ENCODE measurements at regions not wholly inside any gene's neighbourhood (a gene's known extent, or its start where the extent isn't known, plus 50 kb on each side); places are given as distances from the start of the nearest gene placed in this dataset.

DNA sequence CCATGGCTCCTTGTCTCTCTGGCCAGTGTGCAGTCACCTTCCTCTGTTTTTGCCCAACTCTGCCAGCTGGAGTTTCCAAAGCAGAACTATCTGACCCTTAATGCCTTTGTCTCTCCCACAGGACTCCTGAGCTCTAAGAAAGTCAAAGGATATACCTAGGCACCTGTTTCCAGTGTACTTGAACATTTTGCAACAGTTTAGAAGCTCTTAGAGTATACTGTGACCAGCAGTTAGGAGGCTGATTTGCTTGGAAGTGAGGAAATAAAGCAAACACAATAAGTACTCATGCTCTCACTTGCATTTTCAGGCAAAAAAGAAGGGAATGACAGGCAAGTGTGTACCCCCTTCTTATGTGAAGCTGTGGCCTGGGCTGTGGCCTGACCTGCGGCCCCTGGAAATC is 204.3 kb upstream of the PLET1 start:
- no peak overlapping the region for H3K4me3 Mint-ChIP-seq
- ATAC-seq (ENCODE audit: low read depth in 2 of 2) = no peak
- no peaks in the 10 kb centered on the region for H3K36me3 Mint-ChIP-seq
- no peak for DNase-seq
- no peak overlapping the region for H3K27ac Mint-ChIP-seq
- H3K4me1 Mint-ChIP-seq = no peaks in the 10 kb centered on the region
- peaks cover 12 to 26% (median 20%) of the 10 kb centered on the region in 3 donors for H3K27me3 Mint-ChIP-seq
- H3K9me3 Mint-ChIP-seq = peaks cover 0 to 7% (median 3%) of the 10 kb centered on the region in 7 donors

DNA sequence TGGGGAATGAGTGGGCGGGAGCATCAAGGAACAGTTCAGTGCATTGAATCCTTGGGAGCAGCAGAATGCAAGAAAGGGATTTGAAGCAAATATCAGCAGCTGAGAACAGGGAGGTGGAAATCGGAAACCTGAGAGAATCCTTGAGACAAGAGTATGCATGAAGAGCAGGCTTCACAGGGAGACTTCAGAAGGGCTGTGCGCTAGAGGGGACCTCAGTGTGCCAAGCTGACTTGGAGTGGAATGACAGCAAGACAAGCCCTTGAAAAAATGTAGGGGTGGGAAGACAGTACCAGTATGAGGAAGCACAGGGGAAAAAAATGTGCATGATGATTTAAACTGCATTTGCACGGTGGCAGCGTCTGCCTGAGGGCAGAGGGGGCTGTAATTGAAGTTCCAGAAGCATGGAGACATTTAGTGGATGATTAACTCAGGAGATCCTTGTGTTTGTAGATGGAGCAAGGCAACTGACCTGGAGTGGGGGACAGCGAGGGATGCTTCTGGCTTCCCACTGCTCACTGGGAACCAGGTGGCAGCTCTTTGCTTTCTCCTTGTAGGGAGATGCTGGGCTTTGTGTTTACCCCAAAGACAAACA is 204.9 kb upstream of the PLET1 start:
- peaks cover 0 to 7% (median 3%) of the 10 kb centered on the region in 7 donors for H3K9me3 Mint-ChIP-seq
- no peak overlapping the region for H3K27ac Mint-ChIP-seq
- DNase-seq (no peak), ATAC-seq (ENCODE audit: low read depth in 2 of 2) (no peak)
- peaks cover 12 to 26% (median 23%) of the 10 kb centered on the region in 3 donors for H3K27me3 Mint-ChIP-seq
- H3K4me3 Mint-ChIP-seq = no peak overlapping the region
- H3K36me3 Mint-ChIP-seq = no peaks in the 10 kb centered on the region
- H3K4me1 Mint-ChIP-seq = no peaks in the 10 kb centered on the region

DNA sequence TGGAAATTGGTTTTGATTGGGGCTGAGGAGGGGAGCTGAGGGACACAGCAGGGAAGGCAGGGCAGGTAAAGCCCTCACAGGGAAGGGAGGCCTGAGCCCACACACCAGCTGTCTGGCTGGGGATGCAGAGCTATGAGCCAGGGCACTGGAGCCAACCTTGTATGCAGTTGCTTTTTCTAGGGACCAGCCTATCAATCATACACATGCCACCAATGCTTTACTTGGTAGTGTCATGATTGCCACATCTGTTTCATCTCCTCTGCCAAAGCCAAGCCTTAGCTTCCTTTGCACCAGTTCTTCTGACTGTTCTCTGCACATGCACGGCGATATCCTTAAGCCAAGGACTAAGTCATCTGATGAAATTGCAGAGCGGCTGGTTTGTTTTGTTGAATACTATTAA is 207.1 kb upstream of the PLET1 start:
- H3K27ac Mint-ChIP-seq = no peak overlapping the region
- H3K9me3 Mint-ChIP-seq = peaks cover 0 to 3% (median 0%) of the 10 kb centered on the region in 7 donors
- no peaks in the 10 kb centered on the region for H3K36me3 Mint-ChIP-seq
- H3K4me3 Mint-ChIP-seq = no peak overlapping the region
- DNase-seq (no peak), ATAC-seq (ENCODE audit: low read depth in 2 of 2) (no peak)
- peaks cover 12 to 26% (median 24%) of the 10 kb centered on the region in 3 donors for H3K27me3 Mint-ChIP-seq
- no peaks in the 10 kb centered on the region for H3K4me1 Mint-ChIP-seq

DNA sequence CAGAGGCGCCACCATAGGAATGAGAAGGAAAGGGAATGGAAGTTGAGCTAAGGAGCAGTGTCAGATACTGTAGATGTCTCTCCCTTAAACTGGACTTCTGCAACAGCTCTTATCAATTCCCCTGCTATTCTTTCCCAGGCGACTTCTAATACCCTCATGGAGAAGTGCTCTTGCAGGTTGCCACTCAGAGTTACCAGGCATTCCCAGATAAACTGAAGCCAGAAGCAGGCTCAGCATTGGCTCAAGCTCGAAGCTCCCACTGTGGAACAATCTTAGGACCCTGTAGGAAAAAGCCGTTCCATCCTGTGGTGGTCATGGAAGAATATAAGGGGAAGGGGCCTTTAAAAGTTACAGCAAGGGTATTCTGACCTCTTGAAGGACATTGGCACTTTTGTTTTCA is 208.7 kb upstream of the PLET1 start:
- ATAC-seq (ENCODE audit: low read depth in 2 of 2) = no peak
- H3K4me1 Mint-ChIP-seq = no peaks in the 10 kb centered on the region
- no peak overlapping the region for H3K27ac Mint-ChIP-seq
- no peaks in the 10 kb centered on the region for H3K36me3 Mint-ChIP-seq
- peaks cover 12 to 29% (median 26%) of the 10 kb centered on the region in 3 donors for H3K27me3 Mint-ChIP-seq
- DNase-seq = no peak
- no peak overlapping the region for H3K4me3 Mint-ChIP-seq
- peaks cover 0 to 3% (median 0%) of the 10 kb centered on the region in 7 donors for H3K9me3 Mint-ChIP-seq

DNA sequence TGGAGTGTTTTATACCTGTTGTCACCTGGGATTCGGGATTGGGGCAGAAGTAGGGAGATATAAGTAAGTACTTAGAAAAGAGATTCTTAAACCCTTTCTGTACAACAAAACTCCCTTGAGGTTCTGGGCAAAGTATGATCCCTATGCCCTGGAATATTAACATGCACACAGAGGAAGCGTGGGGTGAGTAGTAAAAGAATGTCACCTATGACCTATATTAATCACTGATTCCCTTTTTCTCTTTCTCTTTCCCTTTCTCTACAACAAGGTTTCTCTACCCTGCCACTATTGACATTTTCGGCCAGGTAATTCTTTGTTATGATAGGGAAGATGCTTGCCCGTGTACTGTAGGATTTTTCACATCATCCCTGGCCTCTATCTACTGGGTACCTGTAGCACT is 209.7 kb upstream of the PLET1 start:
- H3K9me3 Mint-ChIP-seq = peaks cover 0 to 3% (median 0%) of the 10 kb centered on the region in 7 donors
- H3K4me3 Mint-ChIP-seq = no peak overlapping the region
- no peaks in the 10 kb centered on the region for H3K36me3 Mint-ChIP-seq
- ATAC-seq (ENCODE audit: low read depth in 2 of 2) = no peak
- no peak overlapping the region for H3K27ac Mint-ChIP-seq
- H3K4me1 Mint-ChIP-seq = no peaks in the 10 kb centered on the region
- DNase-seq = no peak
- peaks cover 12 to 29% (median 21%) of the 10 kb centered on the region in 3 donors for H3K27me3 Mint-ChIP-seq

DNA sequence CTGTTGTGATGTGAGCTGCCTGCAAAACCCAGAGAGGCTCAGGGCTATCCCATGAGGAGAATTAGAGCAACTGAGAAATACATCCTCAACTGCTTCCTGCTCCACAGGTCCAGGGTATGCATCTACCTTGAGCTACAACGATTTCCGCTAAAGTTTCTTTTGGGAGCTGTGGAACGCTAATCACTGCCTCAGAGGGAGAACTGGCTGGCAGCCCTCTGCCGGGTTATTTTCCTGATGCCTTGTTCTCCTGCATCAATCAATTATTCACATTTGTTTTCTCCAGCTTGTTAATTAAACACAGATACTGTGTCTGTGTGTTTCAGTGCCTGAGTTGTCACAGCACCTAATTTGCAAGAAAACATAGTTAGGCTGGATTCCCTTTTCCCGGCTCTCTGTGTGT is 211.1 kb upstream of the PLET1 start:
- no peak for DNase-seq
- Mint-ChIP-seq H3K9me3 (peaks cover 0 to 3% (median 0%) of the 10 kb centered on the region in 7 donors), H3K4me3 (no peak overlapping the region), H3K27ac (no peak overlapping the region), H3K36me3 (no peaks in the 10 kb centered on the region), H3K4me1 (no peaks in the 10 kb centered on the region), H3K27me3 (peaks cover 12 to 23% (median 20%) of the 10 kb centered on the region in 3 donors)
- ATAC-seq (ENCODE audit: low read depth in 2 of 2) = no peak

DNA sequence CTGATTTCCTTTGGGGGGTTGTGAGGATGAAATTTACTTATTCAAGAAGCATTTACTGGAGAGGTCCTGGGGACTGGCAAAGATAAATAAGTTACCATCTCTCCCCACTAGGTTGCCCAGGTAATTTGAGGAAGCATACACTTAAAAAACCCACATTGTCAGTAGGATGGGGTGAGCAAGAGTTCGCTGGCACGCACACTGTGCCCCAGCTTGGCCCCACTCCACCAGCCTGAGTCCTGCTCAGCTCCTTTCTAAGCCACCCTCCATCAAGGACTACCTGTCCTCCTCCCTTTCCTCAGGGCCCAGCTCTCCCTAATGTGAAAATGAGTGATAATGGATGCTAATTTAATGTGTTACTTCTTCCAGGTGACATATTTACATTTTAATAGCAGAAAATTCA is 216.5 kb upstream of the PLET1 start:
- no peak for ATAC-seq (ENCODE audit: low read depth in 2 of 2)

DNA sequence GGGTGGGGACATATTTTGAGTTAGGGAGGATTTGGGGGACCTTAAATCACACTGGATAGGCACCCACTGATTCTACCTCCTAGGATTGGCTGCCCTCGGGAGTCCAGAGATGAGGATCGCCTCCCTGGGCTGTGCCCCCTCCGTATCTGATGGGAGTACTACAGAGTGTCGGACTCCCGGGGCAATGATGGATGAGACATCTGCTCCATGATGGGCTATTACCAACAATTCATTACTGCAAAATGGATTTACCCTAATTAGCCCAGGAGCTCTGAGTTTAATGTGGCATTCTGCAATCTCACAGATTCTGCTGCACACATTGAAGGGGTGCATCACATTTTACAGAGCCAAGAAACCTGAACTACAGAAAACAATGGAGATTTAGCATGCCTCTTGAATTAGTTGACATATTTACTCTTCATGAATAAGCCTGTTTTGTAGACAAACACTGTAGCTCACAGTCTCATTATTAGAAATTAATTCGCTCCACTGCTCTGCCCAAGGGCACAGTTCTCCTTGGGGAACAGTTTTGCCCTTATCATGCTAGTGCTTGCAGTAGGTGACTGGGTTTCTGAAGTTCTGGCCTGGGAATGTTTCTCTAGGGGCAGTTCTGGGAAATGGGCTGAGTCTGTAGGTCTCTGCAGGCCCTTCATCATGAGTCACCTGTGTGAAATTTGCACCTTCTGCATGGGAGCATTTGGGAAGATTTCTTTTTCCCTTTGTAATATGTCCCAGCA is 217.1 kb upstream of the PLET1 start:
- peaks cover 10 to 22% (median 21%) of the 10 kb centered on the region in 3 donors for H3K27me3 Mint-ChIP-seq
- H3K4me3 Mint-ChIP-seq = no peak overlapping the region
- DNase-seq (no peak), ATAC-seq (ENCODE audit: low read depth in 2 of 2) (no peak)
- no peaks in the 10 kb centered on the region for H3K4me1 Mint-ChIP-seq
- no peak overlapping the region for H3K27ac Mint-ChIP-seq
- no peaks in the 10 kb centered on the region for H3K36me3 Mint-ChIP-seq
- peaks cover 0 to 5% (median 0%) of the 10 kb centered on the region in 7 donors for H3K9me3 Mint-ChIP-seq

More for the DNA sequence above, 216.5 kb upstream of the PLET1 start:
- Mint-ChIP-seq H3K4me1 (no peaks in the 10 kb centered on the region), H3K27me3 (peaks cover 10 to 16% (median 15%) of the 10 kb centered on the region in 3 donors), H3K27ac (no peak overlapping the region), H3K4me3 (no peak overlapping the region), H3K9me3 (peaks cover 0 to 3% (median 0%) of the 10 kb centered on the region in 7 donors), H3K36me3 (no peaks in the 10 kb centered on the region)
- DNase-seq = no peak

DNA sequence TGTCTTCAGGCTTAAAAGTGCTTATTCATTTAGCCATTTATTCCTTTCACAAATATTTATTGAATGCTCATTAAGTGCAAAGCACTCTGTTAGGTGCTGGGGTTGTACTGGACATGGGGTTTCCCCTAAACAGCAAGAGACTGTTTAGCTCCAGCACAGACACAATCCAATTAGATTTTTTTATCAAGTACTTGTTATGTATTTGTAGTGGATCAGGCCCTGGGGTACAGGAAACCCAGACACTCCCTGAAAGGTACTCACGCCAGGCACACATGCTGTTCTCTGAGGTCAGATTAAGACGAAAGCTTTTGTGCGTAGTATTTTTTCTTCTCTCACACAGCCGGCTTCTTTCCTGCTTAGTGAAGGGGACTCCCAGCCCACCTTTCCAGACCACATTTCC is 218.1 kb upstream of the PLET1 start:
- Mint-ChIP-seq H3K9me3 (peaks cover 0 to 5% (median 0%) of the 10 kb centered on the region in 7 donors), H3K4me1 (no peaks in the 10 kb centered on the region), H3K4me3 (no peak overlapping the region), H3K27me3 (peaks cover 5 to 24% (median 23%) of the 10 kb centered on the region in 3 donors), H3K27ac (no peak overlapping the region), H3K36me3 (no peaks in the 10 kb centered on the region)
- no peak for ATAC-seq (ENCODE audit: low read depth in 2 of 2)
- no peak for DNase-seq

DNA sequence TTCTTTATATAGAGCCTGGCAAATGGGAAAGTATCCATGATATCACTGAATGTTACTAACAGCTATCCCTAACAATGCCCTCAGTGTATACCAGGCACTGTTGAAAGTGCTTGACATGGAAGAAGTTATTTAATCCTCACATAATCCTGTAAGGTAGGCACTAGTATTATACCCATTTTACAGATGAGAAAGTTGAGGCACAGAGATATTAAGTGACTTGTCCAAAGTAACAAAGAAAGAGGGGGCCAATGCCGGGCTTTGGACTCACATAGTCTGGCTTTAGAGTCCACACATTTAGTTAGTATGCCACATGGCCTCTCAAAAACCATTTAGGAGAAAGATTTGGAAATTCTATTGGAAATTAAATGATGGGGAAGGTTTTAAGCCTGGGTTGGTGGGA is 220.8 kb upstream of the PLET1 start:
- ATAC-seq (ENCODE audit: low read depth in 2 of 2) = no peak
- Mint-ChIP-seq H3K4me3 (no peak overlapping the region), H3K27me3 (peaks cover 0 to 21% (median 15%) of the 10 kb centered on the region in 3 donors), H3K9me3 (peaks cover 0 to 5% (median 0%) of the 10 kb centered on the region in 7 donors), H3K27ac (no peak overlapping the region), H3K36me3 (no peaks in the 10 kb centered on the region), H3K4me1 (no peaks in the 10 kb centered on the region)
- DNase-seq = no peak

DNA sequence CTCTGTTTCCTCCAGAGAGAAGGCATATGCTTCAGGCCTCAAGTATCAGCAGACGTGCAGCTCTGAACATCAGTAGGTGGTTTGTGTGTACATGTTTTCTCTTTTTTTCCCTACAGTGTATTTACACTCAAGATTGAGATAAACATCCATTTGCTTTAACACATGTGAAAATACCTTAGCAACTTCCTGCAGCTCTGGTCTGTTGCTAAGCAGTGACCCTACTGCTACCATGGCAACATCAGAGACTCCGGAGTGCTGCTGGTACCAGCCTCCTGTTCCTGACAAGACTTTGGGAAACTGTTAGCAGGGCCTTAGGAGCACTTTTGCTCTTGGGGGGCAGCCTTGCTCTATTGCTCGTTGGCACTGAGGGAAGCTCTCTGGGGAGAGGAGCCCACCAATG is 221.2 kb upstream of the PLET1 start:
- H3K9me3 Mint-ChIP-seq = peaks cover 0 to 5% (median 0%) of the 10 kb centered on the region in 7 donors
- DNase-seq (no peak), ATAC-seq (ENCODE audit: low read depth in 2 of 2) (no peak)
- H3K27me3 Mint-ChIP-seq = peaks cover 0 to 18% (median 10%) of the 10 kb centered on the region in 3 donors
- H3K4me1 Mint-ChIP-seq = no peaks in the 10 kb centered on the region
- no peak overlapping the region for H3K4me3 Mint-ChIP-seq
- no peak overlapping the region for H3K27ac Mint-ChIP-seq
- no peaks in the 10 kb centered on the region for H3K36me3 Mint-ChIP-seq

DNA sequence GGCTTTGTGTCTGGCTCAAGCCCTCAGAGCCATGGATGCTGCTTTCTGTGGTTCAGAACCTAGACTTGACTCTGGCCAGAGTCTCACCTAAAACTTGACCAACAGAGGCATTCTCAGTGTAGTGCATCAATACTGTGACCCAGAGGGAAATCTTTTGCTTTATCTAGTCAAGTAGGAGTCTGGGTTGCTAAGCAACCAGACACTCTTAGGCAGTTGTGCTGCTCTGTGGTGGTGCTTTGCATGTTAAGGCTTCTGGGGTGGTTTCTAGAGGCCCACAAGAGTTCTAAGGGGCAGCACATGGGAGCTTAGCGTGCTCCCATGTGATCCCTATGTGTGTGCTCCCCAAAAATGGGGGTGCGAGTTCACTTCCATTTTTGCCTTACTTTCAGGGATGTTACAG is 224.6 kb upstream of the PLET1 start:
- Mint-ChIP-seq H3K4me3 (no peak overlapping the region), H3K9me3 (peaks cover 0 to 5% (median 0%) of the 10 kb centered on the region in 7 donors), H3K4me1 (no peaks in the 10 kb centered on the region), H3K36me3 (no peaks in the 10 kb centered on the region), H3K27ac (no peak overlapping the region), H3K27me3 (peaks cover 16 to 43% (median 20%) of the 10 kb centered on the region in 3 donors)
- no peak for ATAC-seq (ENCODE audit: low read depth in 2 of 2)
- DNase-seq = no peak

DNA sequence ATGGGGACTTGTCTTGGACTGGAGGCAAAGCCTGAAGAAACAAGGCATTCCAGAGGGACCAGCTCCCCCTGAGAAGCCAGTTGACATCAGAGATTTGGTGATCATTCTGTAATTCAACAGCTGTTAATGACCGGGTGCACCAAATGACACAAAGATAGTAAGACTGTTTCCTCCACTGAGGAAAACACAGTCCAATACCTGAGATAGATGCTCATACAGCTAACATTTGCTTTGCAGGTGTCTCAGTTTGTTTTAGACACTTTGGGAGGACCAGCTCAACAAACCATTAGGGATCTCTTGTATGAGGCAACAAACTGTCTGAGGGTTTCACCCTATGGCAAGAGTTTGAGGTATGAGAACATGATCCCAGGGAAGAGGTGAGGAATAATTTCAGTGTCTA is 237.2 kb upstream of the PLET1 start:
- Mint-ChIP-seq H3K4me3 (no peak overlapping the region), H3K27ac (peak overlapping the region in 1 of 6 donors; percentile 44), H3K36me3 (no peaks in the 10 kb centered on the region), H3K4me1 (no peaks in the 10 kb centered on the region), H3K27me3 (peaks cover 0 to 21% (median 6%) of the 10 kb centered on the region in 3 donors), H3K9me3 (peaks cover 0 to 2% (median 0%) of the 10 kb centered on the region in 7 donors)
- DNase-seq (no peak), ATAC-seq (ENCODE audit: low read depth in 2 of 2) (no peak)

DNA sequence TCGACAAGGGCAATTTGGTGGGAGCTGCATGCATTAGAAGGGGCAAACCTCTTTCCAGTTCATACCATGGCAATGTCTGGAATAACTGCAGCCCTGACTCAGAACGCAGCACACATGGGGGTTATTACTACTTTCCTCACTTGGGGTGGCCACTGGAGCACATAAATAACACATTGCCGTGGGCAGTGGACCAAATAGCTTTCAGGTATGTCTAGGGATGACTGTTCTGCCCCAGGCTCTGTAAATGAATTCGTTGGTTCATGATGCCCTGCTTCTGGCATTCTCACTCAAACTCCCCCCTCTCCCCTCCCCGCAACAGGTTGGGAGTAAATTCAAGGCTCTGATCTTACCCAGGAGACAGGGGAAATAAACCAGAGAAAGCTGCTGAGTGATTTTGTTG is 238.0 kb upstream of the PLET1 start:
- ATAC-seq (ENCODE audit: low read depth in 2 of 2) (no peak), DNase-seq (no peak)
- H3K4me1 Mint-ChIP-seq = no peaks in the 10 kb centered on the region
- H3K27ac Mint-ChIP-seq = no peak overlapping the region
- H3K9me3 Mint-ChIP-seq = peaks cover 0 to 2% (median 0%) of the 10 kb centered on the region in 7 donors
- no peaks in the 10 kb centered on the region for H3K36me3 Mint-ChIP-seq
- H3K27me3 Mint-ChIP-seq = peaks cover 5 to 30% (median 10%) of the 10 kb centered on the region in 3 donors
- no peak overlapping the region for H3K4me3 Mint-ChIP-seq

Data from naive B cell (primary cell).